ENCODE measurements at regions not wholly inside any gene's neighbourhood (a gene's known extent, or its start where the extent isn't known, plus 50 kb on each side); places are given as distances from the start of the nearest gene placed in this dataset.

DNA sequence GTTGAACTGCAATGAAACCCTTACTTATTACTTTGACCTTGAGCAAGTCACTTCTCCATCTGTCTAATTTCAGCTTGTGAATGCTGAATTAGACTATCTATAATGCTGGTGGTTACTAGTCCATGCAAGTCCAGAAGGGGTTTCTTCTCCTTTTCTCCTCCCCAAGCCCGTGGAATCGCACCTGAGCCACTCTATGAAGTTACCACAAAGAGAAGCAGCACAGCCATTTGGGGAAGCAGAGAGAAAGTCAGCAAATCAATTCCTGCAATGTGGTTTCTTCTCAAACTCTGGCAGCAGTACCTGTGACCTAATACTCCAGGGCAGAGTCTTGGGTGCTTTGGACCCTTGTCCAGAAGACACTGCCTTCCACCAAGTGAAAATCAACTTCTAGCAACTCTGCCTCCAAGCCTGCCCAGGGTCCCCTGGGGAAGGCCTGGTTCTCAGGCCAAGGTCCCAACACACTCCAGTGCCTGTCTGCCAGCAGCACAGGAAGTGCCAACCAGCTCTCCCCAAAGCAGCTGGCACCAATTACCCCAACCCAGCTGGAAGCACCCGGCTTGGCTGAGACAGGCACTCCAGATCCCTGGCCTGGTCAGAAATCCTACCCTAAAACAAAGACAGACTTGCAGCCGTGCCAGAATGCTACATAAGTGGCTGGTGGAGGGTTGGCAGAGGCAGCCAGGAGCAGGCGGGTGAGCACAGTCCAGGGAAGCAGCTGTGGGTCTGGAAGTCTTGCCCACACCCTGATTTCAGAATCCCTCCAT, 200.3 kb downstream of the LSM5 start:
- no peak overlapping the region for H3K27ac Mint-ChIP-seq (ENCODE audit: low read depth, unreplicated experiment)
- CTCF ChIA-PET: interaction anchor here (0.5 to 1.1 kb wide), 4 partner anchors 20 to 920 kb away, joined by 3 read pairs; no protein-coding TSS in a partner anchor
- no TSS peak for BruUV-seq (replicated peaks)

DNA sequence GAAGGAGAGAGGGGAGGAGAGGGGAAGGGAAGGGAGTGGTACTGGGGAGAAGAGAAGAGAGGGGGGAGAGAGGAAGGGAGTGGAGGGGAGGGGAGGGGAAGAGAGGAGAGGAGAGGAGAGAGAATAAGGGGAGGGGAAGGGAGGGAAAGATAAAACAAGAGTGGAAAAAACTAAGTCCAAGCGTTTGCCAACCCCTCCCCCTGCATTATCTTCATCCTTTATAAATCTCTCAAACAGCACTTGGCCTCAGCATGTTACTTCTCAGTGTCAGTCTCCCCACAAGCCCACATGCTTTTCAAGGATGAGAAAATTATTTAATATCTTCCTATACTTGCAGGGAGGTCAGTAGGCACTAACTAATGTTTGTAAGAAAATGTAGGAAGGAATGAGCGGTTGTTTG, 204.5 kb downstream of the LSM5 start:
- POLR2A ChIA-PET: no interaction called here
- no peaks in the 10 kb centered on the region for H3K27me3 Mint-ChIP-seq (ENCODE audit: insufficient read depth, unreplicated experiment)
- H3K4me1 Mint-ChIP-seq (ENCODE audit: insufficient read depth, unreplicated experiment): no peaks in the 10 kb centered on the region
- TF ChIP-seq, protein P1, sequence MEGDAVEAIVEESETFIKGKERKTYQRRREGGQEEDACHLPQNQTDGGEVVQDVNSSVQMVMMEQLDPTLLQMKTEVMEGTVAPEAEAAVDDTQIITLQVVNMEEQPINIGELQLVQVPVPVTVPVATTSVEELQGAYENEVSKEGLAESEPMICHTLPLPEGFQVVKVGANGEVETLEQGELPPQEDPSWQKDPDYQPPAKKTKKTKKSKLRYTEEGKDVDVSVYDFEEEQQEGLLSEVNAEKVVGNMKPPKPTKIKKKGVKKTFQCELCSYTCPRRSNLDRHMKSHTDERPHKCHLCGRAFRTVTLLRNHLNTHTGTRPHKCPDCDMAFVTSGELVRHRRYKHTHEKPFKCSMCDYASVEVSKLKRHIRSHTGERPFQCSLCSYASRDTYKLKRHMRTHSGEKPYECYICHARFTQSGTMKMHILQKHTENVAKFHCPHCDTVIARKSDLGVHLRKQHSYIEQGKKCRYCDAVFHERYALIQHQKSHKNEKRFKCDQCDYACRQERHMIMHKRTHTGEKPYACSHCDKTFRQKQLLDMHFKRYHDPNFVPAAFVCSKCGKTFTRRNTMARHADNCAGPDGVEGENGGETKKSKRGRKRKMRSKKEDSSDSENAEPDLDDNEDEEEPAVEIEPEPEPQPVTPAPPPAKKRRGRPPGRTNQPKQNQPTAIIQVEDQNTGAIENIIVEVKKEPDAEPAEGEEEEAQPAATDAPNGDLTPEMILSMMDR (IDR thresholded peaks at IDR 0.05; ENCODE audit: unreplicated experiment): no peak
- BruUV-seq (replicated peaks): no TSS peak
- no peak for DNase-seq (ENCODE audit: unreplicated experiment)
- CTCF ChIA-PET: no interaction called here
- H3K36me3 Mint-ChIP-seq (ENCODE audit: insufficient read depth, unreplicated experiment): no peaks in the 10 kb centered on the region
- H3K9me3 Mint-ChIP-seq (ENCODE audit: unreplicated experiment): no peaks in the 10 kb centered on the region
- H3K4me3 Mint-ChIP-seq (ENCODE audit: unreplicated experiment): no peak overlapping the region
- intact Hi-C loops (cut with micrococcal nuclease): no loop called here
- H3K27ac Mint-ChIP-seq (ENCODE audit: low read depth, unreplicated experiment): no peak overlapping the region

More for the DNA sequence above, 200.3 kb downstream of the LSM5 start:
- intact Hi-C loops (cut with micrococcal nuclease): no loop called here
- Mint-ChIP-seq H3K4me1 (ENCODE audit: insufficient read depth, unreplicated experiment) (no peaks in the 10 kb centered on the region), H3K36me3 (ENCODE audit: insufficient read depth, unreplicated experiment) (no peaks in the 10 kb centered on the region), H3K9me3 (ENCODE audit: unreplicated experiment) (no peaks in the 10 kb centered on the region), H3K4me3 (ENCODE audit: unreplicated experiment) (no peak overlapping the region), H3K27me3 (ENCODE audit: insufficient read depth, unreplicated experiment) (no peaks in the 10 kb centered on the region)
- no peak for DNase-seq (ENCODE audit: unreplicated experiment)
- TF ChIP-seq, protein P1 (IDR thresholded peaks at IDR 0.05; ENCODE audit: unreplicated experiment): no peak
- POLR2A ChIA-PET: no interaction called here

DNA sequence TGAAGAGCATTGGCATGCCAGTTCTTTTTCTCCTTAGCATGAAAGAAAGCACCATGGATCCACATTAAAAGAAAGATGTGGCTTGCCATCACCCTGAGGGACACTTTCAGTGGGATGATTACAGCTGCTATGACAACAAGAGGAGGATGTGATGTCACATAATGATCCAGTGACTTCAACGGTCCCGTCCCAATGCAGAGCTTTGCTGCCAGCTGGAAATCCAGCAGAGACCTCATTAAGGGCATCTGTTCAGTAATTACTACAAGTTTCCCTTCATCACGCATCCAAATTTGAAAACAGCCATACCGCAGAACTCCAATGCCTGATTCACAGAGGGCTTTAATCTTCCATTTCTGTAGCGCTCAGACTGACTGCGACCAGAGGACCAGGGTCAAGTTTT, 206.6 kb downstream of the LSM5 start:
- no peaks in the 10 kb centered on the region for H3K36me3 Mint-ChIP-seq (ENCODE audit: insufficient read depth, unreplicated experiment)
- no peaks in the 10 kb centered on the region for H3K4me1 Mint-ChIP-seq (ENCODE audit: insufficient read depth, unreplicated experiment)
- no peak for DNase-seq (ENCODE audit: unreplicated experiment)
- peaks cover 17% of the 10 kb centered on the region for H3K27me3 Mint-ChIP-seq (ENCODE audit: insufficient read depth, unreplicated experiment)
- no TSS peak for BruUV-seq (replicated peaks)
- intact Hi-C loops (cut with micrococcal nuclease): no loop called here
- TF ChIP-seq, protein P1 (IDR thresholded peaks at IDR 0.05; ENCODE audit: unreplicated experiment): no peak
- ChIA-PET CTCF (interaction anchor here (0.5 kb wide), 1 partner anchor 960 kb away, joined by 4 read pairs; no protein-coding TSS in a partner anchor), POLR2A (interaction anchor here (0.7 kb wide), 1 partner anchor 71 kb away, joined by 3 read pairs; no protein-coding TSS in a partner anchor)
- H3K4me3 Mint-ChIP-seq (ENCODE audit: unreplicated experiment): no peak overlapping the region
- H3K27ac Mint-ChIP-seq (ENCODE audit: low read depth, unreplicated experiment): no peak overlapping the region
- no peaks in the 10 kb centered on the region for H3K9me3 Mint-ChIP-seq (ENCODE audit: unreplicated experiment)

DNA sequence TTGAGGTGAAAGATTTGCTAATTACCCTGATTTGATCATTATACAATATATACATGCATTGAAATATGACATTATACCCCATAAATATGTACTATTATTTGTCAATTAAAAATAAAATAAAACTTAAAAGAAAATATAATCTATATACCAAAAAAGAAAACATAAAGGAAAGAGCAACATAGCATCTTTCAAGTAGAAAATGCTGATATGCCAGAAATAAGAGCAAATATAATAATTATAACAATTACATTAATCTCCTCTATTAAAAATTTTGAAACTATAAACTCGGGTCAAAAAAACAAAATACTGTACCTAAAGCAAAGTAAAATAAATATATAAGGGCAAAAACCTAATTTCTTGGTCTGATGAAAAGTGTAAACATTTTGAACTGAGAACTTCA, 209.3 kb upstream of the PDE1C start:
- ChIA-PET POLR2A (no interaction called here), CTCF (interaction anchor here (1.8 kb wide), 1 partner anchor 79 kb away, joined by 4 read pairs; no protein-coding TSS in a partner anchor)
- H3K4me3 Mint-ChIP-seq (ENCODE audit: unreplicated experiment): no peak overlapping the region
- H3K27ac Mint-ChIP-seq (ENCODE audit: low read depth, unreplicated experiment): no peak overlapping the region
- H3K4me1 Mint-ChIP-seq (ENCODE audit: insufficient read depth, unreplicated experiment): no peaks in the 10 kb centered on the region
- no peaks in the 10 kb centered on the region for H3K36me3 Mint-ChIP-seq (ENCODE audit: insufficient read depth, unreplicated experiment)
- peaks cover 36% of the 10 kb centered on the region for H3K27me3 Mint-ChIP-seq (ENCODE audit: insufficient read depth, unreplicated experiment)
- TF ChIP-seq, protein P1 (IDR thresholded peaks at IDR 0.05; ENCODE audit: unreplicated experiment): no peak
- no TSS peak for BruUV-seq (replicated peaks)
- no peak for DNase-seq (ENCODE audit: unreplicated experiment)
- intact Hi-C loops (cut with micrococcal nuclease): no loop called here
- no peaks in the 10 kb centered on the region for H3K9me3 Mint-ChIP-seq (ENCODE audit: unreplicated experiment)

All from MCF 10A (cell line).